ENCODE measurements at regions not wholly inside any gene's neighbourhood (a gene's known extent, or its start where the extent isn't known, plus 50 kb on each side); places are given as distances from the start of the nearest gene placed in this dataset.

- no peak overlapping the region for H3K4me3 ChIP-seq (replicated peaks in 1 of 3; ENCODE audit: insufficient read depth in 1 of 3, low read depth in 1 of 3, low read length in 3 of 3)
- intact Hi-C loops (cut with micrococcal nuclease) (no loop called here), dilution Hi-C loops (cut with MboI; ENCODE audit: extremely low pct_ligation_motif_present, low sequenced_read_pairs) (no loop called here)
- no peaks in the 10 kb centered on the region for H4K20me1 ChIP-seq (replicated peaks; ENCODE audit: control insufficient read depth, extremely low read depth, insufficient read depth, low read length)
- no peak for DNase-seq (ENCODE audit: low read depth, low spot score)
- ChIA-PET POLR2A (no interaction called here), CTCF (interaction anchor here (0.6 kb wide), 1 partner anchor 26 kb away, joined by 3 read pairs; no protein-coding TSS in a partner anchor)
- no peak for FAIRE-seq
- no peaks in the 10 kb centered on the region for H3K27me3 ChIP-seq (ENCODE audit: control insufficient read depth in 2 of 2, insufficient read depth in 2 of 2, low read length in 2 of 2)
- no peak overlapping the region for H2AFZ ChIP-seq (ENCODE audit: low read depth, low read length)
- no peaks in the 10 kb centered on the region for H3K79me2 ChIP-seq (ENCODE audit: control insufficient read depth, insufficient read depth, low read length)
- TF ChIP-seq MAX (IDR thresholded peaks at IDR 0.05; ENCODE audit: insufficient read depth, insufficient read length) (no peak), JUN (IDR thresholded peaks at IDR 0.05; ENCODE audit: borderline replicate concordance, insufficient read depth, insufficient read length, low read depth) (no peak), FOS (IDR thresholded peaks at IDR 0.05; ENCODE audit: borderline replicate concordance, insufficient read depth, low read length) (no peak), MYC (IDR thresholded peaks at IDR 0.05; ENCODE audit: low read depth, low read length) (no peak), POLR2A (IDR thresholded peaks at IDR 0.05; ENCODE audit: low read depth, low read length) (no peak), GATA2 (IDR thresholded peaks at IDR 0.05; ENCODE audit: insufficient read depth, insufficient read length, low read depth, low read length) (no peak), EZH2 (IDR thresholded peaks at IDR 0.05; ENCODE audit: borderline replicate concordance, low read depth, low read length, severe bottlenecking) (no peak), POLR2AphosphoS5 (IDR thresholded peaks at IDR 0.05; ENCODE audit: insufficient read depth, low read depth, low read length) (no peak), CTCF (IDR thresholded peaks at IDR 0.05; ENCODE audit: extremely low read depth in 1 of 2, insufficient read depth in 1 of 2, low read depth in 1 of 2, low read length in 2 of 2) (no peak)
- no peaks in the 10 kb centered on the region for H3K36me3 ChIP-seq (ENCODE audit: control insufficient read depth in 2 of 2, extremely low read depth in 1 of 2, insufficient read depth in 2 of 2, low read length in 2 of 2)
- no peaks in the 10 kb centered on the region for H3K4me1 ChIP-seq (ENCODE audit: control insufficient read depth, extremely low read depth, insufficient read depth, low read length)
- no peak overlapping the region for H3K4me2 ChIP-seq (ENCODE audit: insufficient read depth, low read length)
- H3K9me1 ChIP-seq (replicated peaks; ENCODE audit: control insufficient read depth, extremely low read depth, insufficient read depth, low read length) = no peaks in the 10 kb centered on the region
- H3K27ac ChIP-seq (ENCODE audit: insufficient read depth, low read depth, low read length) = no peak overlapping the region
- H3K9ac ChIP-seq (replicated peaks; ENCODE audit: extremely low read depth, insufficient read depth, low read length) = no peak overlapping the region
- no peaks in the 10 kb centered on the region for H3K9me3 ChIP-seq (replicated peaks; ENCODE audit: control insufficient read depth, insufficient read depth, low read length)
- no TSS peak for BruUV-seq (replicated peaks)
Measured at GRCh38 chr2:239890206-239890746, 134.9 kb downstream of the NDUFA10 start.
